HG03060 (cell line): ENCODE measurements at regions not wholly inside any gene's neighbourhood (a gene's known extent, or its start where the extent isn't known, plus 50 kb on each side); places are given as distances from the start of the nearest gene placed in this dataset.

Source experiments
- ATAC-seq: cut with Tn5 transposase; IDR thresholded peaks from one replicate; pipeline ENCODE4 v1.9.1; 2021; ENCODE audit warnings: low read depth, moderate number of reproducible peaks; ENCODE audit not compliant: unreplicated experiment

- no peak for ATAC-seq
These were observed 349.5 kb downstream of the GXYLT1 start for GRCh38 chr12:41795051-41795600.

GRCh38 chr12:41794336-41794735 is 350.3 kb downstream of the GXYLT1 start:
- ATAC-seq, result no peak

GRCh38 chr12:41784957-41785356 is 359.7 kb downstream of the GXYLT1 start:
- no peak for ATAC-seq

- ATAC-seq, result no peak
These were observed 365.7 kb downstream of the GXYLT1 start for GRCh38 chr12:41778934-41779333.

- no peak for ATAC-seq
These were observed 367.4 kb downstream of the GXYLT1 start for GRCh38 chr12:41777064-41777790.

GRCh38 chr12:41772478-41772877 is 372.2 kb downstream of the GXYLT1 start:
- ATAC-seq, result no peak

- peak; percentile 75 for ATAC-seq
These were observed 374.9 kb downstream of the GXYLT1 start for GRCh38 chr12:41769810-41770209.

GRCh38 chr12:41768456-41768855 is 376.2 kb downstream of the GXYLT1 start:
- ATAC-seq, result no peak

- no peak for ATAC-seq
These were observed 382.0 kb downstream of the GXYLT1 start for GRCh38 chr12:41762691-41763090.

GRCh38 chr12:41745593-41745992 is 399.1 kb downstream of the GXYLT1 start:
- ATAC-seq, result no peak

GRCh38 chr12:41743835-41744234 is 400.8 kb downstream of the GXYLT1 start:
- ATAC-seq, result no peak

GRCh38 chr12:41739066-41739465 is 405.6 kb downstream of the GXYLT1 start:
- no peak for ATAC-seq

- ATAC-seq, result no peak
These were observed 407.3 kb downstream of the GXYLT1 start for GRCh38 chr12:41737423-41737822.

- no peak for ATAC-seq
These were observed 408.2 kb downstream of the GXYLT1 start for GRCh38 chr12:41736436-41736835.

GRCh38 chr12:41731691-41732090 is 413.0 kb downstream of the GXYLT1 start:
- ATAC-seq, result no peak

- no peak for ATAC-seq
These were observed 413.6 kb downstream of the GXYLT1 start for GRCh38 chr12:41731061-41731460.

- no peak for ATAC-seq
These were observed 420.5 kb downstream of the GXYLT1 start for GRCh38 chr12:41724216-41724615.

- ATAC-seq, result no peak
These were observed 425.5 kb downstream of the GXYLT1 start for GRCh38 chr12:41719214-41719613.

GRCh38 chr12:41715256-41715655 is 429.4 kb downstream of the GXYLT1 start:
- ATAC-seq, result no peak

- no peak for ATAC-seq
These were observed 435.0 kb downstream of the GXYLT1 start for GRCh38 chr12:41709463-41710285.

GRCh38 chr12:41709012-41709411 is 435.7 kb downstream of the GXYLT1 start:
- no peak for ATAC-seq

GRCh38 chr12:41706376-41706775 is 438.3 kb downstream of the GXYLT1 start:
- ATAC-seq, result no peak
